CD4-positive, CD25-positive, alpha-beta regulatory T cell (primary cell): ENCODE measurements at regions not wholly inside any gene's neighbourhood (a gene's known extent, or its start where the extent isn't known, plus 50 kb on each side); places are given as distances from the start of the nearest gene placed in this dataset.

ENCODE experiments used
- ATAC-seq, 2 donors: fragments of 150-1000 bp; cut with Tn5 transposase; one replicate each; pipeline ENCODE4 v1.10.0; 2021; ENCODE audit warnings: low read depth in 2 of 2, moderate number of reproducible peaks in 2 of 2, moderate library complexity in 1 of 2
- DNase-seq, 3 donors: peaks; one replicate each; pipeline versions ENCODE4 v3.0.0 to v3.0.0-alpha.2; 2012 to 2022; ENCODE audit warnings: mixed read lengths in 1 of 3
- H3K27ac ChIP-seq: one replicate; pipeline ENCODE4 v1.7.0; 2013; ENCODE audit warnings: mild to moderate bottlenecking, low read length; ENCODE audit not compliant: insufficient read depth, poor library complexity, severe bottlenecking
- H3K27me3 ChIP-seq: one replicate; pipeline ENCODE4 v1.7.0; 2013; ENCODE audit warnings: low read length; ENCODE audit not compliant: control insufficient read depth, insufficient read depth
- H3K36me3 ChIP-seq: one replicate; pipeline ENCODE4 v1.7.0; 2013; ENCODE audit warnings: mild to moderate bottlenecking, low read length, moderate library complexity; ENCODE audit not compliant: control insufficient read depth, insufficient read depth
- H3K4me1 ChIP-seq: 2 replicates; pipeline ENCODE4 v1.7.0; 2013; ENCODE audit warnings: mild to moderate bottlenecking, low read length; ENCODE audit not compliant: insufficient read depth, control insufficient read depth, poor library complexity, severe bottlenecking
- H3K4me3 ChIP-seq: one replicate; pipeline ENCODE4 v1.7.0; 2013; ENCODE audit warnings: low read depth, mild to moderate bottlenecking, low read length, moderate library complexity
- H3K9me3 ChIP-seq, 2 experiments: 1 replicate in 1 of 2; 2 replicates in 1 of 2; pipeline ENCODE4 v1.7.0; 2013; ENCODE audit warnings: low read length in 2 of 2, mild to moderate bottlenecking in 1 of 2, moderate library complexity in 1 of 2; ENCODE audit not compliant: control insufficient read depth in 2 of 2
- H3K27ac Mint-ChIP-seq, 3 donors: one replicate each; pipeline ENCODE4 v1.8.0; 2020 to 2022; ENCODE audit warnings: mild to moderate bottlenecking in 3 of 3, mixed read lengths in 3 of 3, moderate library complexity in 2 of 3
- H3K27me3 Mint-ChIP-seq: one replicate; pipeline ENCODE4 v1.8.0; 2022; ENCODE audit warnings: mild to moderate bottlenecking, mixed read lengths
- H3K36me3 Mint-ChIP-seq: one replicate; pipeline ENCODE4 v1.8.0; 2020; ENCODE audit warnings: mixed read lengths
- H3K4me1 Mint-ChIP-seq, 4 donors: one replicate each; pipeline ENCODE4 v1.8.0; 2020 to 2022; ENCODE audit warnings: mixed read lengths in 4 of 4, mild to moderate bottlenecking in 1 of 4
- H3K4me3 Mint-ChIP-seq, 4 donors: one replicate each; pipeline ENCODE4 v1.8.0; 2020 to 2022; ENCODE audit warnings: mild to moderate bottlenecking in 4 of 4, mixed read lengths in 4 of 4, moderate library complexity in 3 of 4
- H3K9me3 Mint-ChIP-seq, 7 donors: one replicate each; pipeline ENCODE4 v1.8.0; 2020 to 2022; ENCODE audit warnings: mixed read lengths in 7 of 7, mild to moderate bottlenecking in 3 of 7, moderate library complexity in 2 of 7

- Mint-ChIP-seq H3K27ac (no peak overlapping the region), H3K36me3 (no peaks in the 10 kb centered on the region), H3K4me3 (no peak overlapping the region), H3K9me3 (peaks cover 0 to 35% (median 4%) of the 10 kb centered on the region in 7 donors), H3K27me3 (no peaks in the 10 kb centered on the region), H3K4me1 (no peaks in the 10 kb centered on the region)
- Histone ChIP-seq H3K27ac (no peak overlapping the region), H3K4me1 (no peaks in the 10 kb centered on the region), H3K4me3 (no peak overlapping the region), H3K27me3 (no peaks in the 10 kb centered on the region), H3K36me3 (no peaks in the 10 kb centered on the region), H3K9me3 (no peaks in the 10 kb centered on the region)
- no peak for ATAC-seq
- DNase-seq = no peak
Observed at GRCh38 chr12:38384816-38385378, 68.3 kb downstream of the ALG10B start.

GRCh38 chr12:38385486-38385885 lies 68.9 kb downstream of the ALG10B start:
- no peaks in the 10 kb centered on the region for H3K4me1 ChIP-seq
- Mint-ChIP-seq H3K4me1 (no peaks in the 10 kb centered on the region), H3K9me3 (peaks cover 0 to 30% (median 4%) of the 10 kb centered on the region in 7 donors), H3K27me3 (no peaks in the 10 kb centered on the region), H3K4me3 (no peak overlapping the region), H3K36me3 (no peaks in the 10 kb centered on the region), H3K27ac (no peak overlapping the region)
- DNase-seq (no peak), ATAC-seq (no peak)
- no peaks in the 10 kb centered on the region for H3K36me3 ChIP-seq
- H3K27ac ChIP-seq = no peak overlapping the region
- H3K4me3 ChIP-seq = no peak overlapping the region
- H3K9me3 ChIP-seq = no peaks in the 10 kb centered on the region
- H3K27me3 ChIP-seq = no peaks in the 10 kb centered on the region

- Mint-ChIP-seq H3K36me3 (no peaks in the 10 kb centered on the region), H3K27ac (no peak overlapping the region), H3K9me3 (peaks cover 0 to 25% (median 4%) of the 10 kb centered on the region in 7 donors), H3K27me3 (peaks cover 2% of the 10 kb centered on the region), H3K4me1 (no peaks in the 10 kb centered on the region), H3K4me3 (no peak overlapping the region)
- ATAC-seq = no peak
- Histone ChIP-seq H3K4me1 (no peaks in the 10 kb centered on the region), H3K36me3 (no peaks in the 10 kb centered on the region), H3K27me3 (no peaks in the 10 kb centered on the region), H3K4me3 (no peak overlapping the region), H3K27ac (no peak overlapping the region), H3K9me3 (no peaks in the 10 kb centered on the region)
- DNase-seq = no peak
Observed at GRCh38 chr12:38386205-38386985, 69.8 kb downstream of the ALG10B start.

- no peak overlapping the region for H3K4me3 ChIP-seq
- Mint-ChIP-seq H3K27ac (no peak overlapping the region), H3K36me3 (no peaks in the 10 kb centered on the region), H3K9me3 (peaks cover 0 to 7% (median 3%) of the 10 kb centered on the region in 7 donors), H3K27me3 (peaks cover 5% of the 10 kb centered on the region), H3K4me3 (no peak overlapping the region), H3K4me1 (no peaks in the 10 kb centered on the region)
- no peak for ATAC-seq
- no peak for DNase-seq
- no peaks in the 10 kb centered on the region for H3K27me3 ChIP-seq
- H3K36me3 ChIP-seq = no peaks in the 10 kb centered on the region
- H3K27ac ChIP-seq = no peak overlapping the region
- no peaks in the 10 kb centered on the region for H3K9me3 ChIP-seq
- no peaks in the 10 kb centered on the region for H3K4me1 ChIP-seq
Observed at GRCh38 chr12:38389614-38390013, 73.0 kb downstream of the ALG10B start.

GRCh38 chr12:38391007-38391406 lies 74.4 kb downstream of the ALG10B start:
- Histone ChIP-seq H3K4me1 (no peaks in the 10 kb centered on the region), H3K4me3 (no peak overlapping the region), H3K27me3 (no peaks in the 10 kb centered on the region), H3K9me3 (no peaks in the 10 kb centered on the region), H3K27ac (no peak overlapping the region), H3K36me3 (no peaks in the 10 kb centered on the region)
- no peaks in the 10 kb centered on the region for H3K4me1 Mint-ChIP-seq
- H3K4me3 Mint-ChIP-seq = no peak overlapping the region
- peaks cover 5% of the 10 kb centered on the region for H3K27me3 Mint-ChIP-seq
- H3K36me3 Mint-ChIP-seq = no peaks in the 10 kb centered on the region
- no peak for DNase-seq
- no peak overlapping the region for H3K27ac Mint-ChIP-seq
- ATAC-seq = no peak
- peaks cover 0 to 6% (median 3%) of the 10 kb centered on the region in 7 donors for H3K9me3 Mint-ChIP-seq

GRCh38 chr12:38392554-38393144 lies 76.1 kb downstream of the ALG10B start:
- peaks cover 0 to under 1% of the 10 kb centered on the region in 2 experiments for H3K9me3 ChIP-seq
- no peak overlapping the region for H3K4me3 ChIP-seq
- no peak overlapping the region for H3K27ac ChIP-seq
- H3K4me1 ChIP-seq = no peaks in the 10 kb centered on the region
- H3K9me3 Mint-ChIP-seq = peaks cover 0 to 7% (median 4%) of the 10 kb centered on the region in 7 donors
- H3K27me3 ChIP-seq = no peaks in the 10 kb centered on the region
- DNase-seq (no peak), ATAC-seq (no peak)
- peaks cover 5% of the 10 kb centered on the region for H3K27me3 Mint-ChIP-seq
- H3K27ac Mint-ChIP-seq = no peak overlapping the region
- H3K4me1 Mint-ChIP-seq = no peaks in the 10 kb centered on the region
- H3K36me3 ChIP-seq = no peaks in the 10 kb centered on the region
- no peak overlapping the region for H3K4me3 Mint-ChIP-seq
- H3K36me3 Mint-ChIP-seq = no peaks in the 10 kb centered on the region

GRCh38 chr12:38399711-38400206 lies 83.2 kb downstream of the ALG10B start:
- H3K4me1 Mint-ChIP-seq = no peaks in the 10 kb centered on the region
- H3K27me3 Mint-ChIP-seq = no peaks in the 10 kb centered on the region
- H3K4me3 Mint-ChIP-seq = no peak overlapping the region
- H3K9me3 Mint-ChIP-seq = peaks cover 5 to 15% (median 9%) of the 10 kb centered on the region in 7 donors
- H3K27ac Mint-ChIP-seq = no peak overlapping the region
- Histone ChIP-seq H3K27ac (no peak overlapping the region), H3K9me3 (peaks cover 0 to 3% of the 10 kb centered on the region in 2 experiments), H3K4me3 (no peak overlapping the region), H3K4me1 (no peaks in the 10 kb centered on the region), H3K27me3 (no peaks in the 10 kb centered on the region), H3K36me3 (no peaks in the 10 kb centered on the region)
- ATAC-seq (no peak), DNase-seq (no peak)
- H3K36me3 Mint-ChIP-seq = no peaks in the 10 kb centered on the region
